ENCODE measurements at regions not wholly inside any gene's neighbourhood (a gene's known extent, or its start where the extent isn't known, plus 50 kb on each side); places are given as distances from the start of the nearest gene placed in this dataset.

DNA sequence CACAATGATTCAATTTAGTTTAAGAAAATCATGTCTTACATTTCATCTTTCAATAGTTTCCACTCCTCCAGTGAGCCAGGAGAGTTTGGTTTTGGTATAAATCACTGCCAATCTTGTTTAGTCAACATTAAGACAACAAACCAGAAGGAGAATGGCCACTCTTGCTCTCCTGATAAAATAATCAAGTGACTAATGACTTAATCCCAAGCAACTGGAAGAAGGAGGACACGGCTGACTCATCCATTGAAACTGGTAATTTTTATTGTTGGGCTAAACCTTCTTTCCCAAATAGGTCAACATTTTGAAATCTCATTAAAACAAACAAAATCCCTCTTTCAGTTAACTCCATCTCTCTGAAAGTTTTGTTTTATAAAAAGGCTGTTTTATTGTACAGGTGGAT lies 230.2 kb downstream of the CLCN4 start:
- TF ChIP-seq, protein P1, sequence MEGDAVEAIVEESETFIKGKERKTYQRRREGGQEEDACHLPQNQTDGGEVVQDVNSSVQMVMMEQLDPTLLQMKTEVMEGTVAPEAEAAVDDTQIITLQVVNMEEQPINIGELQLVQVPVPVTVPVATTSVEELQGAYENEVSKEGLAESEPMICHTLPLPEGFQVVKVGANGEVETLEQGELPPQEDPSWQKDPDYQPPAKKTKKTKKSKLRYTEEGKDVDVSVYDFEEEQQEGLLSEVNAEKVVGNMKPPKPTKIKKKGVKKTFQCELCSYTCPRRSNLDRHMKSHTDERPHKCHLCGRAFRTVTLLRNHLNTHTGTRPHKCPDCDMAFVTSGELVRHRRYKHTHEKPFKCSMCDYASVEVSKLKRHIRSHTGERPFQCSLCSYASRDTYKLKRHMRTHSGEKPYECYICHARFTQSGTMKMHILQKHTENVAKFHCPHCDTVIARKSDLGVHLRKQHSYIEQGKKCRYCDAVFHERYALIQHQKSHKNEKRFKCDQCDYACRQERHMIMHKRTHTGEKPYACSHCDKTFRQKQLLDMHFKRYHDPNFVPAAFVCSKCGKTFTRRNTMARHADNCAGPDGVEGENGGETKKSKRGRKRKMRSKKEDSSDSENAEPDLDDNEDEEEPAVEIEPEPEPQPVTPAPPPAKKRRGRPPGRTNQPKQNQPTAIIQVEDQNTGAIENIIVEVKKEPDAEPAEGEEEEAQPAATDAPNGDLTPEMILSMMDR (IDR thresholded peaks at IDR 0.05), result no peak
- TF ChIP-seq POLR2AphosphoS5 (IDR thresholded peaks at IDR 0.05), result no peak

All from prostate gland (tissue), 2 donors.